Testis (tissue), 2 donors: ENCODE measurements at regions not wholly inside any gene's neighbourhood (a gene's known extent, or its start where the extent isn't known, plus 50 kb on each side); places are given as distances from the start of the nearest gene placed in this dataset.

ENCODE experiments used
- POLR2A ChIP-seq: fragments of 450-650 bp; IDR thresholded peaks from one replicate; pipeline ENCODE4 v1.6.1; 2017; ENCODE audit warnings: antibody characterized with exemption, mild to moderate bottlenecking, moderate library complexity
- TF ChIP-seq, protein P1 (sequence below), 3 experiments: fragments of 450-650 bp in 2 of 3; fragments of 200-600 bp in 1 of 3; sonication (generic) in 1 of 3; IDR thresholded peaks; one replicate each; pipeline ENCODE4 v1.5.1; 2016 to 2019; ENCODE audit warnings: antibody characterized with exemption in 3 of 3, mild to moderate bottlenecking in 2 of 3, moderate library complexity in 1 of 3

DNA sequence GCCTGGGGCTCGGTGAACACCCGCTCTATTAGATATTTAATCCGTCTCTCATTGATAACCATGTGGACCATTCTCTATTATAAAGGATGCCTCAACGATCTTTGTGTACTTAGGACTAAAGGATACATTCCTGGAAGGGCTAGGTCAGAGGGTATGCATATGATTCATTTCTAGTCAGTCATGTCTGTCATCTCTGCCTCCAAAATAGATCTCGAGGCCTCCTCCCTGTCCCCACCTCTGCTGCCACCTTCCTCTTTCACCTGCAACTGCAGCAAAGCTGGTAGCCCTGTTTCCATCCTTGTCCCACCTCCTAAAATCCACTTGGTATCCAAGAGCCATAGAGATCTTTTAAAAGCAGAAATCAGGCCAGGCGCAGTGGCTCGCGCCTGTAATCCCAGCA is 121.5 kb downstream of the KATNIP start:
- TF ChIP-seq, protein P1, sequence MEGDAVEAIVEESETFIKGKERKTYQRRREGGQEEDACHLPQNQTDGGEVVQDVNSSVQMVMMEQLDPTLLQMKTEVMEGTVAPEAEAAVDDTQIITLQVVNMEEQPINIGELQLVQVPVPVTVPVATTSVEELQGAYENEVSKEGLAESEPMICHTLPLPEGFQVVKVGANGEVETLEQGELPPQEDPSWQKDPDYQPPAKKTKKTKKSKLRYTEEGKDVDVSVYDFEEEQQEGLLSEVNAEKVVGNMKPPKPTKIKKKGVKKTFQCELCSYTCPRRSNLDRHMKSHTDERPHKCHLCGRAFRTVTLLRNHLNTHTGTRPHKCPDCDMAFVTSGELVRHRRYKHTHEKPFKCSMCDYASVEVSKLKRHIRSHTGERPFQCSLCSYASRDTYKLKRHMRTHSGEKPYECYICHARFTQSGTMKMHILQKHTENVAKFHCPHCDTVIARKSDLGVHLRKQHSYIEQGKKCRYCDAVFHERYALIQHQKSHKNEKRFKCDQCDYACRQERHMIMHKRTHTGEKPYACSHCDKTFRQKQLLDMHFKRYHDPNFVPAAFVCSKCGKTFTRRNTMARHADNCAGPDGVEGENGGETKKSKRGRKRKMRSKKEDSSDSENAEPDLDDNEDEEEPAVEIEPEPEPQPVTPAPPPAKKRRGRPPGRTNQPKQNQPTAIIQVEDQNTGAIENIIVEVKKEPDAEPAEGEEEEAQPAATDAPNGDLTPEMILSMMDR (IDR thresholded peaks at IDR 0.05) = no peak
- TF ChIP-seq POLR2A = no peak
